Activated T-helper 2 cell treated with anti-CD3 and anti-CD28 coated beads, Interferon-gamma antibody, Interleukin-2, Interleukin-4, amounts not matched to agents 10 μg/mL and 5 μg/mL and 100 μg/mL, durations not matched to agents 14 hours and 24 hours and 36 hours (primary cell): ENCODE measurements at regions not wholly inside any gene's neighbourhood (a gene's known extent, or its start where the extent isn't known, plus 50 kb on each side); places are given as distances from the start of the nearest gene placed in this dataset.

ENCODE experiments used
- DNase-seq: peaks from one replicate; pipeline ENCODE4 v3.0.0; 2021; ENCODE audit warnings: low spot score
- H3K27ac Mint-ChIP-seq: one replicate; pipeline ENCODE4 v1.8.0; 2021; ENCODE audit warnings: mixed read lengths
- H3K27me3 Mint-ChIP-seq: one replicate; pipeline ENCODE4 v1.8.0; 2021; ENCODE audit warnings: low read depth, mixed read lengths
- H3K36me3 Mint-ChIP-seq: one replicate; pipeline ENCODE4 v1.8.0; 2021; ENCODE audit warnings: low read depth, mixed read lengths
- H3K4me1 Mint-ChIP-seq: one replicate; pipeline ENCODE4 v1.8.0; 2021; ENCODE audit warnings: low read depth, mixed read lengths
- H3K4me3 Mint-ChIP-seq: one replicate; pipeline ENCODE4 v1.8.0; 2021; ENCODE audit warnings: low read depth, mild to moderate bottlenecking, moderate library complexity, mixed read lengths
- H3K9me3 Mint-ChIP-seq: one replicate; pipeline ENCODE4 v1.8.0; 2021; ENCODE audit warnings: mixed read lengths
- intact Hi-C: fragments of 100-400 bp; cut with micrococcal nuclease; formaldehyde crosslinking; loops from one replicate; pipeline ENCODE4 v1.15.1; 2023

- Mint-ChIP-seq H3K4me3 (no peak overlapping the region), H3K27me3 (no peaks in the 10 kb centered on the region), H3K36me3 (no peaks in the 10 kb centered on the region), H3K9me3 (peaks cover 21% of the 10 kb centered on the region), H3K4me1 (no peaks in the 10 kb centered on the region), H3K27ac (no peak overlapping the region)
- intact Hi-C loops = no loop called here
- no peak for DNase-seq
These were observed 301.3 kb upstream of the MPDZ start for GRCh38 chr9:13580760-13581159.

GRCh38 chr9:13580131-13580530 lies 300.6 kb upstream of the MPDZ start:
- Mint-ChIP-seq H3K36me3 (no peaks in the 10 kb centered on the region), H3K9me3 (peaks cover 18% of the 10 kb centered on the region), H3K27ac (no peak overlapping the region), H3K4me1 (no peaks in the 10 kb centered on the region), H3K27me3 (no peaks in the 10 kb centered on the region), H3K4me3 (no peak overlapping the region)
- DNase-seq = no peak
- intact Hi-C loops = no loop called here

GRCh38 chr9:13576101-13576500 lies 296.6 kb upstream of the MPDZ start:
- no peaks in the 10 kb centered on the region for H3K27me3 Mint-ChIP-seq
- no peaks in the 10 kb centered on the region for H3K4me1 Mint-ChIP-seq
- H3K27ac Mint-ChIP-seq = no peak overlapping the region
- no peaks in the 10 kb centered on the region for H3K36me3 Mint-ChIP-seq
- intact Hi-C loops = no loop called here
- no peak for DNase-seq
- H3K9me3 Mint-ChIP-seq = peaks cover 13% of the 10 kb centered on the region
- H3K4me3 Mint-ChIP-seq = no peak overlapping the region

- H3K9me3 Mint-ChIP-seq = peaks cover 13% of the 10 kb centered on the region
- no peak overlapping the region for H3K4me3 Mint-ChIP-seq
- H3K36me3 Mint-ChIP-seq = no peaks in the 10 kb centered on the region
- intact Hi-C loops = no loop called here
- no peaks in the 10 kb centered on the region for H3K4me1 Mint-ChIP-seq
- no peak for DNase-seq
- no peak overlapping the region for H3K27ac Mint-ChIP-seq
- no peaks in the 10 kb centered on the region for H3K27me3 Mint-ChIP-seq
These were observed 296.1 kb upstream of the MPDZ start for GRCh38 chr9:13575558-13575957.

GRCh38 chr9:13570068-13570974 lies 290.8 kb upstream of the MPDZ start:
- no peak for DNase-seq
- no peaks in the 10 kb centered on the region for H3K36me3 Mint-ChIP-seq
- intact Hi-C loops = no loop called here
- H3K4me1 Mint-ChIP-seq = no peaks in the 10 kb centered on the region
- H3K4me3 Mint-ChIP-seq = no peak overlapping the region
- H3K27ac Mint-ChIP-seq = no peak overlapping the region
- H3K27me3 Mint-ChIP-seq = peaks cover 2% of the 10 kb centered on the region
- no peaks in the 10 kb centered on the region for H3K9me3 Mint-ChIP-seq

GRCh38 chr9:13569602-13570067 lies 290.1 kb upstream of the MPDZ start:
- H3K4me3 Mint-ChIP-seq = no peak overlapping the region
- intact Hi-C loops = no loop called here
- DNase-seq = no peak
- H3K27ac Mint-ChIP-seq = no peak overlapping the region
- no peaks in the 10 kb centered on the region for H3K4me1 Mint-ChIP-seq
- H3K36me3 Mint-ChIP-seq = no peaks in the 10 kb centered on the region
- no peaks in the 10 kb centered on the region for H3K9me3 Mint-ChIP-seq
- peaks cover 2% of the 10 kb centered on the region for H3K27me3 Mint-ChIP-seq

GRCh38 chr9:13568841-13569601 lies 289.5 kb upstream of the MPDZ start:
- no peak overlapping the region for H3K4me3 Mint-ChIP-seq
- intact Hi-C loops = no loop called here
- peaks cover 2% of the 10 kb centered on the region for H3K27me3 Mint-ChIP-seq
- no peak overlapping the region for H3K27ac Mint-ChIP-seq
- H3K36me3 Mint-ChIP-seq = no peaks in the 10 kb centered on the region
- no peaks in the 10 kb centered on the region for H3K4me1 Mint-ChIP-seq
- no peak for DNase-seq
- H3K9me3 Mint-ChIP-seq = no peaks in the 10 kb centered on the region

GRCh38 chr9:13568405-13568804 lies 288.9 kb upstream of the MPDZ start:
- intact Hi-C loops = no loop called here
- Mint-ChIP-seq H3K4me1 (no peaks in the 10 kb centered on the region), H3K9me3 (no peaks in the 10 kb centered on the region), H3K4me3 (no peak overlapping the region), H3K27ac (no peak overlapping the region), H3K36me3 (no peaks in the 10 kb centered on the region), H3K27me3 (peaks cover 2% of the 10 kb centered on the region)
- DNase-seq = no peak

- H3K4me1 Mint-ChIP-seq = no peaks in the 10 kb centered on the region
- DNase-seq = no peak
- H3K36me3 Mint-ChIP-seq = no peaks in the 10 kb centered on the region
- no peaks in the 10 kb centered on the region for H3K9me3 Mint-ChIP-seq
- no peak overlapping the region for H3K4me3 Mint-ChIP-seq
- H3K27me3 Mint-ChIP-seq = peaks cover 2% of the 10 kb centered on the region
- H3K27ac Mint-ChIP-seq = no peak overlapping the region
- intact Hi-C loops = no loop called here
These were observed 288.3 kb upstream of the MPDZ start for GRCh38 chr9:13567833-13568232.

GRCh38 chr9:13557746-13558145 lies 278.3 kb upstream of the MPDZ start:
- no peak overlapping the region for H3K4me3 Mint-ChIP-seq
- no peak overlapping the region for H3K27ac Mint-ChIP-seq
- H3K4me1 Mint-ChIP-seq = no peaks in the 10 kb centered on the region
- no peaks in the 10 kb centered on the region for H3K27me3 Mint-ChIP-seq
- no peaks in the 10 kb centered on the region for H3K36me3 Mint-ChIP-seq
- H3K9me3 Mint-ChIP-seq = no peaks in the 10 kb centered on the region
- no peak for DNase-seq
- intact Hi-C loops = no loop called here

- DNase-seq = no peak
- Mint-ChIP-seq H3K4me1 (no peaks in the 10 kb centered on the region), H3K36me3 (no peaks in the 10 kb centered on the region), H3K27ac (no peak overlapping the region), H3K9me3 (no peaks in the 10 kb centered on the region), H3K4me3 (no peak overlapping the region), H3K27me3 (no peaks in the 10 kb centered on the region)
- intact Hi-C loops = no loop called here
These were observed 277.2 kb upstream of the MPDZ start for GRCh38 chr9:13556656-13557055.

- Mint-ChIP-seq H3K9me3 (no peaks in the 10 kb centered on the region), H3K4me1 (no peaks in the 10 kb centered on the region), H3K36me3 (no peaks in the 10 kb centered on the region), H3K27ac (no peak overlapping the region), H3K4me3 (no peak overlapping the region), H3K27me3 (no peaks in the 10 kb centered on the region)
- DNase-seq = no peak
- intact Hi-C loops = no loop called here
These were observed 276.6 kb upstream of the MPDZ start for GRCh38 chr9:13555989-13556500.

- Mint-ChIP-seq H3K27ac (no peak overlapping the region), H3K9me3 (no peaks in the 10 kb centered on the region), H3K4me3 (no peak overlapping the region), H3K4me1 (no peaks in the 10 kb centered on the region), H3K27me3 (no peaks in the 10 kb centered on the region), H3K36me3 (no peaks in the 10 kb centered on the region)
- intact Hi-C loops = no loop called here
- DNase-seq = no peak
These were observed 276.0 kb upstream of the MPDZ start for GRCh38 chr9:13555516-13555915.
